ENCODE measurements at regions not wholly inside any gene's neighbourhood (a gene's known extent, or its start where the extent isn't known, plus 50 kb on each side); places are given as distances from the start of the nearest gene placed in this dataset.

GRCh38 chr17:52790359-52790955 is 631.9 kb upstream of the CA10 start:
- Histone ChIP-seq H3K36me3 (ENCODE audit: insufficient read depth, low read length) (no peaks in the 10 kb centered on the region), H3K9me2 (ENCODE audit: low read depth, low read length) (no peaks in the 10 kb centered on the region), H3K4me2 (ENCODE audit: low read length) (no peak overlapping the region), H3K79me2 (ENCODE audit: insufficient read depth, low read length) (no peaks in the 10 kb centered on the region), H3K4me1 (ENCODE audit: insufficient read depth, low read length, severe bottlenecking) (no peaks in the 10 kb centered on the region), H3F3A (ENCODE audit: insufficient read depth, low read length) (no peaks in the 10 kb centered on the region), H3K27ac (ENCODE audit: low read depth, low read length, poor library complexity, severe bottlenecking) (no peak overlapping the region), H3K4me3 (ENCODE audit: low read depth, low read length, poor library complexity, severe bottlenecking) (no peak overlapping the region), H2AFZ (ENCODE audit: low read length) (no peak overlapping the region), H4K20me1 (ENCODE audit: insufficient read depth, low read length) (no peaks in the 10 kb centered on the region), H3K27me3 (ENCODE audit: insufficient read depth, low read length) (no peaks in the 10 kb centered on the region), H3K9ac (ENCODE audit: low read length) (no peak overlapping the region), H3K9me3 (ENCODE audit: low read length) (no peaks in the 10 kb centered on the region)
- TF ChIP-seq EZH2 (IDR thresholded peaks at IDR 0.05; ENCODE audit: borderline replicate concordance, low read length) (no peak), CTCF (IDR thresholded peaks at IDR 0.05; ENCODE audit: low read length) (no peak)

GRCh38 chr17:52789829-52790228 is 631.3 kb upstream of the CA10 start:
- Histone ChIP-seq H3K4me1 (ENCODE audit: insufficient read depth, low read length, severe bottlenecking) (no peaks in the 10 kb centered on the region), H4K20me1 (ENCODE audit: insufficient read depth, low read length) (no peaks in the 10 kb centered on the region), H3F3A (ENCODE audit: insufficient read depth, low read length) (no peaks in the 10 kb centered on the region), H3K36me3 (ENCODE audit: insufficient read depth, low read length) (no peaks in the 10 kb centered on the region), H3K9me2 (ENCODE audit: low read depth, low read length) (no peaks in the 10 kb centered on the region), H3K9me3 (ENCODE audit: low read length) (no peaks in the 10 kb centered on the region), H3K4me3 (ENCODE audit: low read depth, low read length, poor library complexity, severe bottlenecking) (no peak overlapping the region), H3K27ac (ENCODE audit: low read depth, low read length, poor library complexity, severe bottlenecking) (no peak overlapping the region), H3K4me2 (ENCODE audit: low read length) (no peak overlapping the region), H3K9ac (ENCODE audit: low read length) (no peak overlapping the region), H3K27me3 (ENCODE audit: insufficient read depth, low read length) (no peaks in the 10 kb centered on the region), H2AFZ (ENCODE audit: low read length) (no peak overlapping the region), H3K79me2 (ENCODE audit: insufficient read depth, low read length) (no peaks in the 10 kb centered on the region)
- no peak for TF ChIP-seq CTCF (IDR thresholded peaks at IDR 0.05; ENCODE audit: low read length)

- H3K9me3 ChIP-seq (ENCODE audit: low read length), result no peaks in the 10 kb centered on the region
- H3K27me3 ChIP-seq (ENCODE audit: insufficient read depth, low read length), result no peaks in the 10 kb centered on the region
- no peak overlapping the region for H2AFZ ChIP-seq (ENCODE audit: low read length)
- no peaks in the 10 kb centered on the region for H4K20me1 ChIP-seq (ENCODE audit: insufficient read depth, low read length)
- H3K27ac ChIP-seq (ENCODE audit: low read depth, low read length, poor library complexity, severe bottlenecking), result no peak overlapping the region
- no peaks in the 10 kb centered on the region for H3F3A ChIP-seq (ENCODE audit: insufficient read depth, low read length)
- no peaks in the 10 kb centered on the region for H3K4me1 ChIP-seq (ENCODE audit: insufficient read depth, low read length, severe bottlenecking)
- H3K9me2 ChIP-seq (ENCODE audit: low read depth, low read length), result no peaks in the 10 kb centered on the region
- no peaks in the 10 kb centered on the region for H3K36me3 ChIP-seq (ENCODE audit: insufficient read depth, low read length)
- no peak overlapping the region for H3K9ac ChIP-seq (ENCODE audit: low read length)
- TF ChIP-seq CTCF (IDR thresholded peaks at IDR 0.05; ENCODE audit: low read length) (no peak), EZH2 (IDR thresholded peaks at IDR 0.05; ENCODE audit: borderline replicate concordance, low read length) (no peak)
- no peak overlapping the region for H3K4me2 ChIP-seq (ENCODE audit: low read length)
- H3K79me2 ChIP-seq (ENCODE audit: insufficient read depth, low read length), result no peaks in the 10 kb centered on the region
- no peak overlapping the region for H3K4me3 ChIP-seq (ENCODE audit: low read depth, low read length, poor library complexity, severe bottlenecking)
Measured at GRCh38 chr17:52776234-52776633, 617.7 kb upstream of the CA10 start.

Measured in OCI-LY1 (cell line).